GM19351 (cell line): ENCODE measurements at regions not wholly inside any gene's neighbourhood (a gene's known extent, or its start where the extent isn't known, plus 50 kb on each side); places are given as distances from the start of the nearest gene placed in this dataset.
"Not testable (repeated sequence)": the region's sequence is repeated elsewhere in the genome, so short reads cannot be mapped to it uniquely, and the experiment has no call there.

Source experiments
- ATAC-seq: cut with Tn5 transposase; IDR thresholded peaks from one replicate; pipeline ENCODE4 v1.9.1; 2021; ENCODE audit warnings: mild to moderate bottlenecking, moderate library complexity; ENCODE audit not compliant: unreplicated experiment

DNA sequence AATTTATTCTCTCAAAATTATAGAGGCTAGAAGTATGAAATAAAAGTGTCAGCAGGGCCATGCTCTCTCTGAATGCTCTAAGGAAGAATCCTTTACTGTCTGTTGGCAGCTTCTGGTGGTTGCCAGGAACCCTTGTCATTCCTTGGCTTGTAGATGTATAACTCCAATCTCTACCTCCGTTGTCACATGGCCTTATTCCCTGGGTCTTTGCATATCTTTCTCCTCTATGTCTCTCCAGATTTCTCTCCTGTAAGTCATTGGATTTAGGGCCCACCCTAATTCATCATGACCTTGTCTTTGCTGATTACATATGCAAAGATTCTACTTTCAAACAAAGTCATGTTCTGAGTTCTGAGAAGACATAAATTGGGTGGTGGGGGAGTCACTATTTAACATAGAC, 127.0 kb upstream of the CHST9 start:
- ATAC-seq: no peak

DNA sequence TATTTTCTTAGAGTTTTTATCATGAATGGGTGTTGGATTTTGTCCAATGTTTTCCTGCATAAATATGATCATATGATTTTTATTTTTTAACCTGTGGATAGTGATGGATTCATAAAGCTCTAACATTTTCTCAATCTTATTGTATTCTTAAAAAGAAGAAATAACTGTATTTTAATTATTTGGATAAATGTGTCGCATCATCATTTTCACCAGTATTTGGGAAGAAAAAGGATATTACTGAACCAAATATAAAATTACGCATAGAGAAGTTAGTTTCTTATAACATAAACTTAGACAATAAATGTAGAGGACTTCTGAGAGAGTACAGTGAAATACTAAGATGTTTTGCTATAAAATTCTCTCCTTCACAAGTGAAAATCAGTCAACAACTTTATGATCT, 126.0 kb upstream of the CHST9 start:
- ATAC-seq: no peak

GRCh38 chr18:27301615-27302378, 116.7 kb upstream of the CHST9 start:
- ATAC-seq: no peak

DNA sequence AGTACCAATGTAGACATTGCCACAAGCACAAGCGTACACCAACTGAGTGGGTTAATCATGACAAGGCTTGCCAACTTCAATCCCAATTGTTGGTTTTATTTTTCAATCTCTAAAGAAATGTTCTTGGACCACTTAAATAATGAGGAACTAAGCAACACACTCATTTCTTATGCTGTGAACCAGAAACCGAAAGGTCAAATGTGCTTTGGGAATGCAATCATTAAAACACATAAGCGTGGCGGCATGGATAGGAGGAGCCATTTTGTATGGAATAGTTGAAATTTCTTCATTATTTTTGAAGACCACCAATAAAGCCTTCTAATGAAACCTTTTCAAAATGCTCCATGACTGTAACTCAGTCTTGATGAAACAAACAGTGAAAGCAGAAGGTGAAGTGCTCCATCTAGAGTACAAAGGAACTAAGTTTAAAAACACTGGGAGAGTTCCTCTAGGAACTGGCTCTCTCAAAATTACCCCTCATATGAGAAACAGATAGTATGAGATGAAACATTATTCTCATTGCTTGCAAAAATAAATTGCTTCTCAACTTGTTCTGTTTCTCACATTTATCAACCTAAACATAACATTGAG, 113.2 kb upstream of the CHST9 start:
- no peak for ATAC-seq

DNA sequence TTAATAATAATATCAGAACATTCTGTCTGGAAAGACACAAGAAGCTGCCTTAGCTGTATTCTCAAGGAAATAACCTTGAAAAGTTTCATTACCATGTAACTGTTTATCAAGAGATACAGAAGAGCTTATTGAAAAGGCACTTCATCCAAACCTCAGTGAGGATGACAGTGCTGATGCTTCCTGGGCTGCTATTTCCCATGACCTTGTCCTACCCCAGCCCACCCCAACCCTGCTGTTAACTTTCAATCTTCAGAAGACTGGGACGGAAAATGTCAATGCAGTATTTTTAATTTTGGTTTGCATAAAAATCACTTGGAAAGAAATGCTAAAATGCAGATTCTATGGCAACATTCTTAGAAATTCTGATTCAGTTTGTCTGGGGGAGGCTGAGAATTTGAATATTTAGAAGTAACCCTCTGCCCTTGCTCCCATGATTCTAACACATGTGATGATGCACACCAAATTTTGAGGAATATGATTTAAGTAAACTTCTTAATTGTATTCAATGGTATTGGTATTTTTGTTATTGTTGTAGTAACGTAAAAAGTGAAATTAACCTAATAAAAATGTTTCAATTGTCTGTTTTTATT, 101.0 kb upstream of the CHST9 start:
- ATAC-seq: not testable (repeated sequence)

- no peak for ATAC-seq
Observed at GRCh38 chr18:27278131-27278530, 93.0 kb upstream of the CHST9 start.

GRCh38 chr18:27277554-27277953, 92.4 kb upstream of the CHST9 start:
- ATAC-seq: no peak

DNA sequence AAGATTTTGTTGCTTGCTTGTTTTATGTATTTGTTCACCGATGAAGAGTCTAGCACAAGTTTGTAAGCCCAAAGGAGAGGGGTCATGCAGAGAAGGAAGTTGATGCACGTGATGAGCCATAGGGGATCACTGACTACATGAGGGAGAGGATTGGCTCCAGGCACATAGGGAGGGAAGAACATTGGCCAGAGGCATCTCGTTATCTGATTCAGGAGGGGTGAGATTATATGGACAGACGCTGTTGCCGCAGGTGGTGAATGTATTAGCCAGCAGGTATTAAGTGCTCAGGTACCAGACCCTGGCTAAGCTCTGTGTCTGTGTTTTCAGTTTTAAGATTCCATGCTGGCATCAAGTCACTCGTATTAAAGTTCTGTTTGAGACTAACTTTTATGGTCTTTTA, 91.8 kb upstream of the CHST9 start:
- no peak for ATAC-seq

DNA sequence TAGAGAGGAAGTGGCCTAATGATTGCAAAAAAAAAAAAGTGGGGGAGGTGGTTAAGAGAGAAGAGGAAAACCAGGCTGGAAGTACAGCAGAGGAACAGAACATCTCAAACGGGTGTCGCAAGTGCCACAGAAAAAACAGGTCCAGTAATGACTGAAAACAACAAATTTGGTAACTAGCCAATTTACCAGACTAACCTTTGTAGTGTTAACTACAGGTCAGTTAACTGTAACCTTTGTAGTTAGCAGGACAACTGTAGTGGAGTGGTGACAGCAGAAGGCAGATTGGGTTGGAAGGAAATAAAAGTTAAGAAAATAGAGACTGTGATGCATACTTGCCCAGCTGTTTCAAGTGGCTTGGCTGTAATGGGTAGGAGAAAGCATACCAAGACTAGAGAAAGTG, 91.4 kb upstream of the CHST9 start:
- ATAC-seq: no peak

DNA sequence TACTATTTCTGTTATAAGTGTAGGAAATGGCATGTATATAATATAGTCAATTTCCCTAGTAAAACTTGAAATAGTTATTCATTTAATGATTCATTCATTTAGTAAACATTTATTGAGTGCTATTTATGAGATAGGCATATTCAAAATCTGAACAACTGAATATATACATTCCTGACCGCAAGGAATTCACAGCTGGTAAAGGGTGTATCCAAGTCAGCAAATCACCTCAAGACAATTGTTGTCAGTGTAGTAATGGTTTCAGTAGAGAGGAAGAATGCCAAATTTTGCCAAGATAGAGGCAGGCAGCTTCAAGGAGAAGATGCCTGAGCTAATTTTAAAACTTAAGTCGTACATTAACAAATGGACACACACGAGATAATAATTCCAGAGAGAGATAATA, 89.8 kb upstream of the CHST9 start:
- ATAC-seq: no peak

DNA sequence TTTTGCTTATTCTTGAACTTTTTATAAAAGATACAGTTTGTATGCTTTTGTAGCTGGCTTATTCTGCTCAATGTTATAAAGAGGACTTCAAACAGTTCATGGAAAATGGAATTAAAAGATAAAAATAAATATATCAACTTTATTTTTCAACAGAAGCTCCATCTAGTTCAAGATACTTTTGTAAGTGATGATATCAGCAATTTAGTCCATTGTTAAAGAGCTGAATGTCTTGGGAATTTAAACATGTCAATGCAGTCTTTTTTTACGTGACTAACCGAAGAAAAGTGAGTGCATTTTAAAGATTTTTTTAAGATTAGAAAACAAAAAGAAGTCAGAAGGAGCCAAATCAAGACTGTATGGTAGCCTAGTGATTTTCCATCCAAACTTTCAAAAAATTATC, 85.4 kb upstream of the CHST9 start:
- no peak for ATAC-seq

- ATAC-seq: no peak
Observed at GRCh38 chr18:27263369-27263768, 78.3 kb upstream of the CHST9 start.

- ATAC-seq: no peak
Observed at GRCh38 chr18:27261769-27262549, 76.9 kb upstream of the CHST9 start.

DNA sequence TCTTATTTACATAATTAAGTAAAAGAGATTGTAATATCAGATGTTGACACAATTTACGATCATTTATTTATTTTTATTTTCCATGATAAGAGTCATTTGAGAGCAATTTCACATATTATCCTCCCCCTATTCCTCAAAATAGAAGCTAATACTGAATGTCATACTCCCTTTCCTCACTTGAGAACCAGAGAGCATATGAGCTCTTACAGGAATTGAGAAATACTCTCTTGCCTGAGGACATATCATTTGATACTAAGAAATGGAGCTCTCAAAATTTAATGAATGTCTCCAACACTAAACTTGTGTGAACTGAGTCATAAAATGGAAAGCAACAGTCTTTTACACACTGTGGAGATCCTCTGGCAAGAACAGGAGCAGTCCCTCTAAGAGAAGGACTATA, 68.5 kb upstream of the CHST9 start:
- ATAC-seq: no peak

- no peak for ATAC-seq
Observed at GRCh38 chr18:27250471-27250870, 65.4 kb upstream of the CHST9 start.

DNA sequence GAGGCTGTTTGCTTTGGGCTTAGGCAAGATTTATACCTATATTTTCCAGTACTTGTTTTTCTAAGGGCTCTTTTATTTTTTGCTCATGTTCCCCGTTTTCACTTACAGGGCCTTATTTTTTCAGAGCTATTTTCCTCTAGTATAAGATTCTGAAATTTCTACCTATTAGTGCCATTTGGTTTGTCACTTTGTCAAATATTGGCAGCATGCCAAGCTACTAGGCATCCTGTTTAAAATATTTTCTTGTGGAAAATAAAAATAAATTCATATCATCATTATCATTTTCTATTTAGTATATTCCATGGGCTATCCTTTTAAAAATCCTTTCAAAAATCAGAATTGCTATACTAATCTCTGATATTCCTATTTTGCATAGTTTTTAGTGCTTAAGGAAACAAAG, 64.8 kb upstream of the CHST9 start:
- no peak for ATAC-seq

GRCh38 chr18:27244259-27244658, 59.2 kb upstream of the CHST9 start:
- no peak for ATAC-seq

DNA sequence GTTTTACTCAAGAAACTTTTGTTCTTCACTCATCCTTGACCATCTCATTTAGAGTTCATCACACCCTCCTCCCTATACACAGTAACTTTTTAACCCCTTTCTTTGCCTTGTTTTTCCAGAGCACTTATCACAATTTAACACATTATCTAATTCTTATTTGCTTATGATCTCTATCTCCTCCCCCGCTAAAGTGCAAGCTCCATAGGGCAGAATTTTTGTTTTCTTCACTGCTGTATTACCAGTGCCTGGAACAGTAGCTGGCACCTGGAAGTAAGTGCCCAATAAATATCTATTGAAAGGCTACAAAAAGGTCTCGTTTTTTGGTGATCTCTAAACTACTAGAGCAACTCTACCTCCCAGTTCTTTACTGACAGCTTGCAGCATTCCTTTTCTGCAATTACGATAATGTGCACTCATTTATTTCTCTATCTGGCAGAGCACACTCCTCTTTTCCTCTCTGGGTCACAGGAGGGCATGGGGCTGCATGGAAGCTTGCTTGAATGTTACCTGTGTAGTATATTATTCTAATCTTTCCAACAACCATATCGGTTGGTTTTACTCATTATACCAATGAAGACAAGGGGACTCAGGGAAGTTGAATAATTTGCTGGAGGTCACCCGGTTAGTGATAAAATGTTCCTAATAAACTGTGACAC, 57.4 kb upstream of the CHST9 start:
- ATAC-seq: no peak

GRCh38 chr18:27240383-27240782, 55.3 kb upstream of the CHST9 start:
- no peak for ATAC-seq

GRCh38 chr18:27239669-27240068, 54.6 kb upstream of the CHST9 start:
- ATAC-seq: no peak

DNA sequence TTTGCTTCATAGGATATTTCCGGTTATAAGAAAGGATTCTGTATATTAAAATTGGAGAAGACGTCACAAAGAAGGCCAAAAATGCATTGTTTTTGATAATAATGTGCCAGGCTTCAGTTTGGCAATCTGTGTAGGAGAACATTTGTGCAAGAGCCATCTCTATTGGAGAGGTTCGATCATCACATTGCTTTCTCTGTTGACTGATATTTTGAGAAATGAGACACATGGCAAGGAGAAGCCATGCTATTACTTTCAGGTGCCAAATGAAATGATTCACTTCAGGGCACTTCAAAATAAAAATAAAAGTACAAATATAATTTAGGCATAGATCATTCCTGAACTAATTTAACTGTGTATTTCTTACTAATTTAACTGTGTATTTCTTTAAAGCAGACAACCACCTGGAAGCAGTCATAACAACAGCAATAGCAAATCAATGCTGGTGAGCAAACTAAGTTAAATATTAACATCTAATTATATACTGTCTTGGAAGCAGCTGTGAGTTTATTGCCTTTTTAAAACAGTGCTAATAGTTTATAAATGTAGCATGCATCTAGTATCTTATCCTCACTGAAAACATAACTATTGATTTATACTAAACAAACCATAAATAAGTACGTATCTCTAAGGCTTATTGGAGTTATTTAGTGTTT, 50.2 kb upstream of the CHST9 start:
- ATAC-seq: no peak
